HG02970 (cell line): ENCODE measurements at regions not wholly inside any gene's neighbourhood (a gene's known extent, or its start where the extent isn't known, plus 50 kb on each side); places are given as distances from the start of the nearest gene placed in this dataset.

Experiments
- ATAC-seq: cut with Tn5 transposase; IDR thresholded peaks from one replicate; pipeline ENCODE4 v1.9.1; 2021; ENCODE audit warnings: mild to moderate bottlenecking, moderate library complexity, moderate number of reproducible peaks; ENCODE audit not compliant: unreplicated experiment, low FRiP score

- no peak for ATAC-seq
Measured at GRCh38 chr15:95394186-95395067, 936.1 kb upstream of the NR2F2 start.

GRCh38 chr15:95400428-95400827, 930.1 kb upstream of the NR2F2 start:
- no peak for ATAC-seq

- no peak for ATAC-seq
Measured at GRCh38 chr15:95401587-95401986, 928.9 kb upstream of the NR2F2 start.

GRCh38 chr15:95405447-95405846, 925.1 kb upstream of the NR2F2 start:
- ATAC-seq, result no peak

- ATAC-seq, result no peak
Measured at GRCh38 chr15:95407534-95407933, 923.0 kb upstream of the NR2F2 start.

GRCh38 chr15:95409211-95409610, 921.3 kb upstream of the NR2F2 start:
- ATAC-seq, result no peak

- ATAC-seq, result no peak
Measured at GRCh38 chr15:95409626-95410310, 920.7 kb upstream of the NR2F2 start.

- no peak for ATAC-seq
Measured at GRCh38 chr15:95410757-95411156, 919.7 kb upstream of the NR2F2 start.

- ATAC-seq, result no peak
Measured at GRCh38 chr15:95416576-95416975, 913.9 kb upstream of the NR2F2 start.

- no peak for ATAC-seq
Measured at GRCh38 chr15:95417761-95418160, 912.7 kb upstream of the NR2F2 start.

GRCh38 chr15:95422255-95422654, 908.2 kb upstream of the NR2F2 start:
- ATAC-seq, result no peak

- ATAC-seq, result no peak
Measured at GRCh38 chr15:95425859-95426258, 904.6 kb upstream of the NR2F2 start.

GRCh38 chr15:95429345-95429744, 901.2 kb upstream of the NR2F2 start:
- ATAC-seq, result no peak

- ATAC-seq, result no peak
Measured at GRCh38 chr15:95431518-95431917, 899.0 kb upstream of the NR2F2 start.

- no peak for ATAC-seq
Measured at GRCh38 chr15:95432878-95433405, 897.6 kb upstream of the NR2F2 start.

- ATAC-seq, result no peak
Measured at GRCh38 chr15:95439922-95440376, 890.6 kb upstream of the NR2F2 start.

- no peak for ATAC-seq
Measured at GRCh38 chr15:95440712-95441111, 889.8 kb upstream of the NR2F2 start.

GRCh38 chr15:95442107-95442719, 888.3 kb upstream of the NR2F2 start:
- ATAC-seq, result no peak

GRCh38 chr15:95444860-95445259, 885.6 kb upstream of the NR2F2 start:
- no peak for ATAC-seq

GRCh38 chr15:95446854-95447253, 883.6 kb upstream of the NR2F2 start:
- ATAC-seq, result no peak

GRCh38 chr15:95447486-95447885, 883.0 kb upstream of the NR2F2 start:
- ATAC-seq, result no peak
